22Rv1 (cell line): ENCODE measurements at regions not wholly inside any gene's neighbourhood (a gene's known extent, or its start where the extent isn't known, plus 50 kb on each side); places are given as distances from the start of the nearest gene placed in this dataset.

Experiments used
- ZFX ChIP-seq: fragments of 450-650 bp; IDR thresholded peaks from 2 replicates; pipeline ENCODE4 v1.6.1; 2017; ENCODE audit warnings: antibody characterized with exemption, borderline replicate concordance
- TF ChIP-seq, protein P1 (sequence below): fragments of 450-650 bp; IDR thresholded peaks from 2 replicates; pipeline ENCODE4 v1.5.1; 2017; ENCODE audit warnings: mild to moderate bottlenecking

DNA sequence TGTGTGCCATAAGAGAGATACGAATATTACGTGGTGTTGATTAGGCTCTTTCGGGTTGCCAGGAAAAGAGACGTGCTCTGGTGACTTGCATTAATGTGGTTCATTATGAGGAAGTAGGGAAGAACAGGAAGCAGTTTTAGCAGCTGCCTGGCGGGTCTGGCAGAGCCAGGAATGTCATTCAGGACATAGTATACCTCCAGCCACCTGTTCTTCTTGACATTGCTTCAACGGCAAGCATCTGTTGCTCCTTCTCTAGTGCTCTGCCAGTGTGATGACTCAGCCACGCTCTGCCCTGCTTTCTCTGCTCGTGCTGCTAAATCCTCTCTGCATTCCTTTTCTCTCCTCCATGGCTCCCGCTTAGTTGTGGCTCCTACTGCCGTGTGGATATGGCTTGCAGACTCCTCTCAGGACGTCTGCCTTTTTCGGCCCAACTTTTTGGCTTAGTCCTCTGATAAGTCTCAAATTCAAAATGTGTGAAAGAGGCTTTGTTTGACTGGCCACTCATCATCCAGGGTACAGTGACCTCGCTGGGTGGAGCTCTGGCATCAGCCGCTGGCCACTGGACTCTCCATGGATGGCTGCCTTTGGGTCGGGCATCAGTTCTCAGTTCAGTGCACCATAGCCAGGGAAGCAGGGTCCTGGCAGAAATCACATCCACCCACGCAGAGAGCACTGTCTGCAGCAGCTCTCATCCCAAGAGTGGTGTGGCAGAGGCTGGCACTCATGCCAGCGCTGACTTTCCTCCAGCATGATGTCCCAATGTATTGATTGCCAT, 89.3 kb upstream of the KLF3 start:
- TF ChIP-seq, protein P1, sequence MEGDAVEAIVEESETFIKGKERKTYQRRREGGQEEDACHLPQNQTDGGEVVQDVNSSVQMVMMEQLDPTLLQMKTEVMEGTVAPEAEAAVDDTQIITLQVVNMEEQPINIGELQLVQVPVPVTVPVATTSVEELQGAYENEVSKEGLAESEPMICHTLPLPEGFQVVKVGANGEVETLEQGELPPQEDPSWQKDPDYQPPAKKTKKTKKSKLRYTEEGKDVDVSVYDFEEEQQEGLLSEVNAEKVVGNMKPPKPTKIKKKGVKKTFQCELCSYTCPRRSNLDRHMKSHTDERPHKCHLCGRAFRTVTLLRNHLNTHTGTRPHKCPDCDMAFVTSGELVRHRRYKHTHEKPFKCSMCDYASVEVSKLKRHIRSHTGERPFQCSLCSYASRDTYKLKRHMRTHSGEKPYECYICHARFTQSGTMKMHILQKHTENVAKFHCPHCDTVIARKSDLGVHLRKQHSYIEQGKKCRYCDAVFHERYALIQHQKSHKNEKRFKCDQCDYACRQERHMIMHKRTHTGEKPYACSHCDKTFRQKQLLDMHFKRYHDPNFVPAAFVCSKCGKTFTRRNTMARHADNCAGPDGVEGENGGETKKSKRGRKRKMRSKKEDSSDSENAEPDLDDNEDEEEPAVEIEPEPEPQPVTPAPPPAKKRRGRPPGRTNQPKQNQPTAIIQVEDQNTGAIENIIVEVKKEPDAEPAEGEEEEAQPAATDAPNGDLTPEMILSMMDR, result no peak
- no peak for TF ChIP-seq ZFX
